CD14-positive monocyte (primary cell): ENCODE measurements at regions not wholly inside any gene's neighbourhood (a gene's known extent, or its start where the extent isn't known, plus 50 kb on each side); places are given as distances from the start of the nearest gene placed in this dataset.

Experiments
- DNase-seq, 3 donors: peaks; one replicate each; pipeline ENCODE4 v3.0.0-alpha.2; 2011 to 2022
- H2AFZ ChIP-seq: 2 replicates; pipeline ENCODE4 v1.6.0; 2012; ENCODE audit warnings: mild to moderate bottlenecking, low read depth, low read length, inconsistent platforms; ENCODE audit not compliant: insufficient read depth, poor library complexity, severe bottlenecking
- H3K27ac ChIP-seq, 2 donors: 1 replicate in 1 of 2; 2 replicates in 1 of 2; pipeline ENCODE4 v1.5.1; 2012 to 2013; ENCODE audit warnings: low read length in 2 of 2, control low read depth in 1 of 2, inconsistent platforms in 1 of 2, low read depth in 1 of 2, mild to moderate bottlenecking in 1 of 2
- H3K27me3 ChIP-seq, 2 donors: one replicate each; pipeline versions ENCODE4 v1.6.0 to v1.6.1; 2011 to 2013; ENCODE audit warnings: low read length in 2 of 2; ENCODE audit not compliant: control insufficient read depth in 2 of 2, insufficient read depth in 2 of 2
- H3K36me3 ChIP-seq, 2 donors: replicated peaks in 1 of 2; 1 replicate in 1 of 2; 2 replicates in 1 of 2; pipeline versions ENCODE4 v1.5.1 to v1.6.1; 2012 to 2013; ENCODE audit warnings: low read length in 2 of 2, control low read depth in 1 of 2, inconsistent platforms in 1 of 2, mild to moderate bottlenecking in 1 of 2; ENCODE audit not compliant: insufficient read depth in 2 of 2, control insufficient read depth in 1 of 2
- H3K4me1 ChIP-seq, 2 donors: 1 replicate in 1 of 2; 2 replicates in 1 of 2; pipeline versions ENCODE4 v1.5.1 to v1.6.1; 2012 to 2013; ENCODE audit warnings: low read length in 2 of 2, control low read depth in 1 of 2, inconsistent platforms in 1 of 2, mild to moderate bottlenecking in 1 of 2, moderate library complexity in 1 of 2; ENCODE audit not compliant: insufficient read depth in 2 of 2, control insufficient read depth in 1 of 2
- H3K4me2 ChIP-seq: replicated peaks from 2 replicates; pipeline ENCODE3; 2012; ENCODE audit warnings: low read length, moderate library complexity, mild to moderate bottlenecking; ENCODE audit not compliant: poor library complexity, severe bottlenecking; ENCODE audit errors: extremely low read depth
- H3K4me3 ChIP-seq, 3 experiments: fragments of 200-600 bp in 1 of 3; sonication (generic) in 1 of 3; replicated peaks in 1 of 3; 1 replicate in 2 of 3; 2 replicates in 1 of 3; pipeline ENCODE4 v1.5.1; 2011 to 2013; ENCODE audit warnings: low read length in 3 of 3, mild to moderate bottlenecking in 3 of 3, control low read depth in 2 of 3, low read depth in 2 of 3, inconsistent platforms in 1 of 3, moderate library complexity in 1 of 3
- H3K79me2 ChIP-seq: 2 replicates; pipeline ENCODE4 v1.6.0; 2012; ENCODE audit warnings: mild to moderate bottlenecking, control low read depth, inconsistent platforms, low read length, moderate library complexity; ENCODE audit not compliant: insufficient read depth
- H3K9ac ChIP-seq: 2 replicates; pipeline ENCODE4 v1.6.0; 2017; ENCODE audit warnings: low read length, mild to moderate bottlenecking; ENCODE audit not compliant: insufficient read depth, poor library complexity, severe bottlenecking
- H3K9me3 ChIP-seq, 2 donors: replicated peaks in 1 of 2; 1 replicate in 1 of 2; 2 replicates in 1 of 2; pipeline versions ENCODE4 v1.5.1 to v1.6.1; 2012 to 2013; ENCODE audit warnings: low read length in 2 of 2, control low read depth in 1 of 2; ENCODE audit not compliant: control insufficient read depth in 1 of 2, insufficient read depth in 1 of 2
- H4K20me1 ChIP-seq: 2 replicates; pipeline ENCODE4 v1.6.0; 2012; ENCODE audit warnings: mild to moderate bottlenecking, low read length, control low read depth, moderate library complexity; ENCODE audit not compliant: insufficient read depth
- H3K27ac Mint-ChIP-seq, 7 donors: one replicate each; pipeline ENCODE4 v1.8.0; 2020; ENCODE audit warnings: mild to moderate bottlenecking in 7 of 7, mixed read lengths in 7 of 7, moderate library complexity in 6 of 7, inconsistent platforms in 2 of 7
- H3K27me3 Mint-ChIP-seq, 3 donors: one replicate each; pipeline ENCODE4 v1.8.0; 2021 to 2022; ENCODE audit warnings: low read depth in 3 of 3, mild to moderate bottlenecking in 3 of 3, mixed read lengths in 3 of 3, moderate library complexity in 3 of 3, inconsistent platforms in 1 of 3
- H3K36me3 Mint-ChIP-seq, 2 donors: one replicate each; pipeline ENCODE4 v1.8.0; 2020; ENCODE audit warnings: mixed read lengths in 2 of 2, inconsistent platforms in 1 of 2, mild to moderate bottlenecking in 1 of 2
- H3K4me1 Mint-ChIP-seq: one replicate; pipeline ENCODE4 v1.8.0; 2020; ENCODE audit warnings: mild to moderate bottlenecking, mixed read lengths
- H3K4me3 Mint-ChIP-seq, 2 donors: one replicate each; pipeline ENCODE4 v1.8.0; 2020; ENCODE audit warnings: mild to moderate bottlenecking in 2 of 2, mixed read lengths in 2 of 2, moderate library complexity in 1 of 2
- H3K9me3 Mint-ChIP-seq, 7 donors: one replicate each; pipeline ENCODE4 v1.8.0; 2020 to 2022; ENCODE audit warnings: mixed read lengths in 7 of 7, mild to moderate bottlenecking in 6 of 7, moderate library complexity in 6 of 7, inconsistent platforms in 2 of 7
- CTCF ChIP-seq: fragments of 200-600 bp; IDR thresholded peaks from one replicate; pipeline ENCODE4 v1.8.0; 2022; ENCODE audit warnings: antibody characterized with exemption, mild to moderate bottlenecking
- WGBS: methylation state at CpG from one replicate; pipeline ENCODE4 v1.1.5; 2013; ENCODE audit warnings: missing lambda C conversion rate; ENCODE audit not compliant: insufficient coverage; 5-methylcytosine and 5-hydroxymethylcytosine counted together
- intact Hi-C, 2 donors: fragments of 100-400 bp; cut with micrococcal nuclease; formaldehyde crosslinking; loops; one replicate each; pipeline versions ENCODE4 v1.15.0 to v1.15.1; 2023

GRCh38 chr3:88758676-88759075 lies 348.7 kb upstream of the EPHA3 start:
- DNase-seq = no peak
- intact Hi-C loops = no loop called here
- WGBS = no CpG with 5 or more reads among the region's 1 CpG
- Histone ChIP-seq H3K4me2 (no peak overlapping the region), H3K4me1 (no peaks in the 10 kb centered on the region), H3K27me3 (no peaks in the 10 kb centered on the region), H2AFZ (no peak overlapping the region), H4K20me1 (no peaks in the 10 kb centered on the region), H3K36me3 (no peaks in the 10 kb centered on the region), H3K79me2 (no peaks in the 10 kb centered on the region), H3K9ac (no peak overlapping the region), H3K27ac (no peak overlapping the region), H3K9me3 (peaks cover 0 to 8% of the 10 kb centered on the region in 2 donors), H3K4me3 (no peak overlapping the region)
- no peak for TF ChIP-seq CTCF
- Mint-ChIP-seq H3K4me1 (no peaks in the 10 kb centered on the region), H3K27me3 (no peaks in the 10 kb centered on the region), H3K9me3 (peaks cover 0 to 6% (median 1%) of the 10 kb centered on the region in 7 donors), H3K36me3 (no peaks in the 10 kb centered on the region), H3K27ac (no peak overlapping the region), H3K4me3 (no peak overlapping the region)

GRCh38 chr3:88767746-88768145 lies 339.7 kb upstream of the EPHA3 start:
- Histone ChIP-seq H3K4me1 (no peaks in the 10 kb centered on the region), H3K27me3 (no peaks in the 10 kb centered on the region), H4K20me1 (no peaks in the 10 kb centered on the region), H3K27ac (no peak overlapping the region), H3K9ac (no peak overlapping the region), H3K36me3 (no peaks in the 10 kb centered on the region), H2AFZ (no peak overlapping the region), H3K4me2 (no peak overlapping the region), H3K79me2 (no peaks in the 10 kb centered on the region), H3K4me3 (no peak overlapping the region), H3K9me3 (peaks cover 4 to 5% of the 10 kb centered on the region in 2 donors)
- H3K9me3 Mint-ChIP-seq = peaks cover 3 to 22% (median 10%) of the 10 kb centered on the region in 7 donors
- DNase-seq = no peak
- intact Hi-C loops = no loop called here
- H3K27me3 Mint-ChIP-seq = no peaks in the 10 kb centered on the region
- no peak for TF ChIP-seq CTCF
- H3K36me3 Mint-ChIP-seq = no peaks in the 10 kb centered on the region
- no peak overlapping the region for H3K4me3 Mint-ChIP-seq
- no peak overlapping the region for H3K27ac Mint-ChIP-seq
- 80% methylated on average over 2 of the region's 2 CpGs for WGBS
- no peaks in the 10 kb centered on the region for H3K4me1 Mint-ChIP-seq
